NCI-H1092 treated with DMSO at 0.1 percent for 48 hours (cell line): ENCODE measurements at regions not wholly inside any gene's neighbourhood (a gene's known extent, or its start where the extent isn't known, plus 50 kb on each side); places are given as distances from the start of the nearest gene placed in this dataset.

Experiments used
- DNase-seq: peaks from one replicate; lab custom pipeline; 2025; lab: John Stamatoyannopoulos, UW

DNA sequence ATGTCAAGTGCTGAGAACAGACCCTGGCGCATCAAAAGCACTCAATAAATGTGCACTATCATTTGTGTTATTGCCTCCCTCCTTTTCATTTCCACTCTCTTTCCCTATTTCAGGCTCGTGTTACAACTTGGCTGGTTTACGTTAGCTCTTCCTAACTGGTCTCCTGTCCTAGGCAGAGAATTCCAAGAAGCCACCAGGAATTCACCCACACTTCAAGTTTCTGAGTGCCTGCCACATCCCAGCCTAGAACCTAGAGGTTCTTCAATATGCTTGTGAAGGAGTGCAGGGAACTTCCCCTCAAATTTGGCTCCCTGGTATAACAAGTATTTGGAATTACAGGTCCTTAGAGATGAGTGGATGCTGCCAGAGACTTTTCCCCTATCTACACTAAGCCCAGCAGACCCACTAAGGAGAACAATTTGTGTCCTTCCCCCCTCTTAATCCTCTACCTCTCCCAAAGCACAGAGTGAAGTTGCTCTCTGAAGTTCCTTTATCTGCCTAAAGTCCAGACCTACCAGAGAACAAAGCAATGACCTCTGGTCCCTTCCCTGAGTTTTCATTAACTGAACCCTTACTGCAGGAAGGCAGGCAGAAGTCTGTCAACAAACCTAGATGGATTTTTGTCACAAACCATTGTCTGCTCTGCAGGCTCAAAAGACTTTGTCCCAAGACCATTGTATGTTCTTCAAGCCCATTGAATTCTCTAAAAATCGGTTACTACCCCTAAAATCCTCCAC is 201.6 kb upstream of the JARID2 start:
- DNase-seq = no peak

DNA sequence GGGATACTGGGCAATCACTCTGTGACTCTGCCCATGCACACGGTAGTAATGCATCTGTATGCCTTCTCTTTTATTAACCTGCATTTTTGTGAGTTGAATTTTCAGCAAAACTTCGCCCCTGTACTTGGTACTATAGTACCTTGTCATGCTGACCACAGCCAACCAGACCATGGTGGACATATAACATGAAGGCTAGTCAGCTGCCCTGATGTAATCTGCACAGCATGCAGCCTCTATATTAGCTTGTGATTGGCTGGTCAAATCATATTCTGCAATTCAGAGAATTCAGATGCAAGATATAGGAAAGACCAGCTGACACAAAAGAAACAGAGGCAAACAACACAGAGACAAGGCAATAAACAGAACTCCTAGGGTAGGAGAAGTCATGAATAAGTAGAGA is 200.9 kb upstream of the JARID2 start:
- DNase-seq = no peak

GRCh38 chr6:15046751-15047150 is 199.1 kb upstream of the JARID2 start:
- DNase-seq = no peak

DNA sequence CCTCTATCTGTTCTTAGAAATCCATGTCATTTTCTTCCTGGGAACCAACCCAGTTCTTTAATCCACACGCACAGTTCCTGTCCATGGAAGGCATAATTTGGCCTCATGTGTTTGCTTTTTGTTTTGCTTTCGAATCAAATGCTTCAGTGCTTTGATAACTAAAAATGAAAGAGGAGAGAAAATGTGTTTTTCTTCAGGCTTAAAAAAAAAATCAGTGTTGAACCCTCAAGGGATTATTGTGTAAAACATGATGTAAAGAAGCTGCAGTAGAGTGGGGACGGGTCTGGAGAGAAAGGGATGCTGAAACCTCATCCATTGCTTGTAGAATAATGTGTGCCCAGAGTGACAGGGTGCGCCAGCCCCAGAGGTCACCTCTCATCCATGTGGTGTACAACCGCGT is 197.5 kb upstream of the JARID2 start:
- no peak for DNase-seq

DNA sequence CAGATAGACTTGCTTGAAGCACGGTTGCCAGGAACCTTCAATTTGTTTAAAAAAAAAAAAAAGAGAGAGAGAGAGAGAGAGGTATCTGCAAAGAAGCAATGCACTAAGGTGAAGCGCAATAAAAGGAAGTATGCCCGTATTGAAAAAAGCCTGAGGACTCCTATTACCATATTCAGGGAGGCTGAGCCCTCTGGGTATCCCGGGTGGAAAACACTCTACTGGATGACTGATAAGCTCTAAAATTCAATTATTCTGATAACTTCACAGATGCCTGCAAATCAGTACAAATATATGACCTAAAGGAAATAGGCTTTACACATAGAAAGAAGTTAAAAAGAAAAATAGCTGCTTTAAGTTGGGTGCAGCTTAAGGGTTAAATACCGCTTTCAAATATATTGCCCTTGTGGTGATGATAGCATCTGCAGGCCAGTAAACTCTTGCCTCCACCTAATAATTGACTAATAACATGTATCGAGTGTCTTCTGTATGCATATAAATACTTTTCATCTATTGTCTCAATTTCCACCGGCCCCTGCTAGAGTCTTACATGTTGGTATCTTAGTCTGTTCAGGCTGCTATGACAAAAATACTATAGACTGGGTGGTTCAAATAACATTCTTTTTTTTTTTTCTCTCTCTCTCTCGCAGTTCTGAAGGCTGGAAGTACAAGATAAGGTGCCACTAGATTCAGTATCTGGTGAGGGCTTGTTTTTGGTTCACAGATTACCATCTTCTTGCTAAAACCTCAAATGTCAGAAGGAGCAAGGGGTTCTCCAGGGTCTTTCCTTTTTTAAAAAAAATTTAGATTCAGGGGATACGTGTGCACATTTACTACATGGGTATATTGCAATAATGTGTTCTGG is 187.4 kb upstream of the JARID2 start:
- DNase-seq = no peak

DNA sequence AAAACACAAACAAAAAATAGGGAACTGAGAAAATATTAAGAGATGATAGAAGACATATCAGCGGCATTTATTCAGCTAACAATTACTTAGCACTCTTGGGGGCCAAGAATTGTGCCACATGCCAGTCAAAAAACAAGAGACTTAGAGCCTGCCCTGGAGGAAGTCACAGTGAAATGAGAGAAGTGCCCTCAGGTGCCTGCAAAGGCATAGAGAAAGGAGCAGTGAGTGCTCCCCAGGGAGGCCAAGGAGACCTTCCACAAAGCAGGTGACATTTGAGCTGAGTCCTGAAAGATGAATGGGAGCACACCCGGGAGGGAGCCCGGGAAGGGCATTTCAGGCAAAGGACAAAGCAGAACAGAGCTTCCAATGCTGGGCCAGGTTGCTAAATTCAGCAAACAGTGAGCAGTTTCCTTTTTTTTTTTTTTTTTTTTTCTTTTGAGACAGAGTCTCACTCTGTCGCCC is 184.7 kb upstream of the JARID2 start:
- no peak for DNase-seq

DNA sequence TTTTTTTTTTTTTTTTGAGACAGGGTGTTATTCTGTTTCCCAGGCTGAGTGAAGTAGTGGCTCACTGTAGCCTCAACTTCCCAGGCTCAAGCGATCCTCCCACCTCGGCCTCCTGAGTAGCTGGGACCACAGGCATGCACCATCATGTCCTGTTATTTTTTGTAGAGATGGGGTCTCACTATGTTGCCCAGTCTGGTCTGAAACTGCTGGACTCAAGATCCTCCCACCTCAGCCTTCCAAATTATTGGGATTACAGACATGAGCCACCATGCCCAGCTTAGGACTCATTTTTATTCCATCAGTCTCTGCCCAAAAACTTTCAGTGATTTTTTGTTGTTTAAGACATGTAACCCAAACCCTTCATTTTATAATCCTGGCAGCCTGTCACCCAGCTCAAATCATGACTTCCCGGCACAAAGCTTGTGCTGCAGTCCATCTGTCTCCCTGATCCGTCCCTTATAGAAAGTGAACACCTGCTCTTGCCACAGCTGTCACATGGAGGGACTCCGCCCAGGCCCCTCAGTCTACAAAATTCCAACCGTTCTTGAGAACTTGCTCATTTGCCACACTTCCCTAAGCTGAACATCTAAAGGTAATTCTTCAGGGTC is 183.9 kb upstream of the JARID2 start:
- DNase-seq = no peak

- DNase-seq = no peak
These were observed 183.2 kb upstream of the JARID2 start for GRCh38 chr6:15062516-15063252.

DNA sequence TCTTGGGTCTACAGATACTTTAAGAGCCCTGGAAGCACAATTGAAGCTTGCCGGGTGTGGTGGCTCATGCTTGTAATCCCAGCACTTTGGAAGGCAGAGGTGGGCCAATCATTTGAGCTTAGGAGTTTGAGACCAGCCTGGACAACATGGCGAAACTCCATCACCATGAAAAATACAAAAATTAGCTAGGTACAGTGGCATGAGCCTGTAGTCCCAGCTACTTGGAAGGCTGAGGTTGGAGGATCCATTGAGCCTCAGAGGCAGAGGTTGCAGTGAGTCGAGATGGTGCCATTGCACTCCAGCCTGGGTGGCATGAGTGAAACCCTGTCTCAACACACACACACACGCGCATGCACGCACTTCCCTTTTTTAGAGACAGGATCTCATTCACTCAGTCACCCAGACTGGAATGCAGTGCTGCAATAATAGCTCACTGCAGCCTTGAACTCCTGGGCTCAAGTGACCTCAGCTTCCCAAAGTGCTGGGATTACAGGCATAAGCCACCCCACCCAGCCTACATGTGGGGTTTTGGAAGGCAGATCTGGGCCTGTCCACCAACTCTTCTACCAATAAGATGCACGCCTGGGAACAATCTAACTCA is 182.5 kb upstream of the JARID2 start:
- no peak for DNase-seq

GRCh38 chr6:15065261-15065989 is 180.4 kb upstream of the JARID2 start:
- DNase-seq = no peak

DNA sequence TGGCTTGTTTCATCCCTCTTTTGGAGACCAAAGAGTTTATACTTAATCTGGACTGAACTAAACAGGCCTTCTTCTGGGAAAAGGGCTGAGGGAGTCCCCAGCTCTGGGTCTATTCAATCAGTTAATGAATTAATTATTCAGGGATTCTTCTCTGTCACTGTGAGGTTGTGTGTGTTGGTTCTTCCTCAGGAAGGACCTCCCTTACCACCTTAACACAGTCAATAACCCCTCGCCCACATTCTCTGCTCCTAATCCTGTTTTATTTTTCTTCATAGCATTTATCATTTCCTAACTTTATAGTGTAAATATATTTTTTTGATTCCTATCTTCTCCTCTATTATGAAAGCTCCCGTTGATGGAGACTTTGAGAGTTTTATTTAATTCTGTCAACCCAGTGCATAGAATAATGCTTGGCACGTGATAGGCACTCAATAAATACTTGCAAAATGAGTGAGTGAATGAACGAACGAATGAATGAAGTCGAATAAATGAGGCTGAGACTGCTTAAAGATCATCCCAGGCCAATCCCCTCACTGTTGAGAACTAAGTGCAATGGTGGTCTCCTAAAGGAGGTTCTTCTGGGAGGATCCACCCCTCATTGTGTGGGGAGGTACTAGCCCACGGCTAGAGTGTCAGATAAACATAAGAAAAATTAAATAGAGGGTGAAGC is 179.6 kb upstream of the JARID2 start:
- DNase-seq = no peak

DNA sequence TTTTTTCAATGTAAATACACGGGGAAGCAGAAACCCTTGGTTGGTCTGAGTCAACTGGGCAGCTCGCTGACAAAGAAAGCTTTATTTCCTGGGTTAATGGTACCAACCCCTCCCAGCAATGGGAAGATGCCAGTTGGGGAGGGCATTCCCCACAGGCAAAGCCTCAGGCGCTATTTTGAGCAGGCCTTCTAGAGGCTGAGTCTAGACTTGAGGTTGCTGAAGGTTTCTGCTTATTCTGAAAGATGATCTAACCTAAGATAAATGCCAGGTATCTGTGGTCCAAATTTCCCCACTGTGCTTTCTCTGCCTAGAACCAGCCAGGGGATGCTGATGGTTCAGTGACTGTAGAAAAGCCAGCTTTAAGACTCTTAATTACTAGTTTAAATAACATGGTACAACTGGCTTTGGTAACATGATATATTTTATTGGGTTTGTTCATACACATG is 172.5 kb upstream of the JARID2 start:
- no peak for DNase-seq

- DNase-seq = no peak
These were observed 171.9 kb upstream of the JARID2 start for GRCh38 chr6:15073883-15074465.

DNA sequence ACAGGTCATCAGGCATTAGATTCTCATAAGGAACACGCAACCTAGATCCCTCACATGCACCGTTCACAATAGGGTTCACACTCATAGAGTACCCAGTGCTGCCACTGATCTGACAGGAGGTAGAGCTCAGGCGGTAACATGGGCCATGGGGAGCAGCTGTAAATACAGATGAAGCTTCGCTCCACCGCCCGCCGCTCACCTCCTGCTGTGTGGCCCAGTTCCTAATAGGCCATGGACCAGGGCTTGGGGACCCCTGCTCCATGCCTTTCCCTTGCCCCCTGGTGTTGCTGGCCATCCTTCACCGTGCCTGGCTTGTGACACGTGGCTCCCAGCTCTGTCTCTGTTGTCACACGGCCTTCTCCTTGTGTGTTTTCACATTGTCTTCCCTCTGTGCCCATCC is 171.1 kb upstream of the JARID2 start:
- DNase-seq = no peak

- DNase-seq = no peak
These were observed 169.3 kb upstream of the JARID2 start for GRCh38 chr6:15076565-15076964.

DNA sequence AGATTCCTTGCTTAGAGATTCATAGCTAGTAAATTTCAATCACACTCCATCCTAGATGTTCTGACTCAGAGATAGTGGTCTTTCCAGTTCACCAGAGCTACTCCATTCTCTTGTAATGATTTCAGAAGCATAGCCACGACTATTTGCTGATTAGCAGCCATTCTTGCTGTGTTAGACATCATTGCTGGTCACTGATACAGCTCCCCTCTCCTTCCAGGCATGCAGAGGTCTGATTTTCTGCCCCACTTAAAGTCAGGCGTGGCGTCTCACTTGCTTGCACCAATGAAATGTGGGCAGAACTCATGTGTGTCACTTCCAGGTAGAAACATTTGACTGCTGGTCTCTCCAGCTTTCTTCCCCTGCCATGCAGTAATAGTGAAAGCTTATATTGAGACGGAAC is 168.9 kb upstream of the JARID2 start:
- no peak for DNase-seq

GRCh38 chr6:15077961-15078360 is 167.9 kb upstream of the JARID2 start:
- DNase-seq = no peak

DNA sequence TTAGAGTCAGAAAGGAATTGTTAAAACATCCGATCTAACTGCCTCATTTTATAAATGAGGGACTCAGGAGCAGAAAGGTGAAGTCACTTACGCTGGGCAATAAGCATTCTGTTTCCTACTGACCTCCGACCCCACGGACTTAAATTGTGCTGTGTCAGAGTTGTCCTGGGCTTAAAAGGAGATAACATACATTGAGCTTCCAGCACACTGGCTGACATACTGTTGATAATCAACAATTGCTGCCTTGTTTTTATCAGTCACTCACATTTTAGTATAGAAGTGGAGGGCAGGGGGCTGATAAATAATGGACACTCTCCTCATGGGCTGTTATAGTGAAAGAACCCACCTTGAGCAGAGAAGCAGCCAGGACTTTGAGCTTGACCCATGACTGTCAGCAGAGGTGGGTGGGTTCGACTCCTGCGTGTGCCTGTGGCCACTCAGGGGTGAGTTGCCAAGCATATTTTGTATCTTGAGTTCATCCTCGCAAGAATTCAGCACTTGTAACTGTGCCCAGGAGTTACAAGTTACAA is 166.5 kb upstream of the JARID2 start:
- no peak for DNase-seq

DNA sequence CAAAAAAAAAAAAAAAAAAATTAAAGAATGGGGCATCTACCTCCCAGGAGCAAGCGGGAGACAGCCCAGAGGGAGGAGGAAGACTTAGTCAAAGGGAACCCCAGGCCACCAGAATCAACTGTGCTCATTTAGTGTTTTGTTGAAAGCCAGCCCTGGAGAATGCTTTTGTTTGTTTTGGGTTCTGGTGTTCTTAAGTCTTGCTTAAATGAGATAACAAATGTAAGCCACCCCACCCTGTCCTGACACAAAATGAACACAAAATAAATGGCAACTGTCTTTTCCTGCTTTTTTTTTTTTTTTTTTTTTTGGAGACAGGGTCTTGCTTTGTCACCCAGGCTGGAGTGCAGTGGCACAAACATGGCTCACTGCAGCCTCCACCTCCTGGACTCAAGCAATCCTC is 165.0 kb upstream of the JARID2 start:
- DNase-seq = no peak

- DNase-seq = no peak
These were observed 164.4 kb upstream of the JARID2 start for GRCh38 chr6:15081447-15081846.
